ENCODE measurements at regions not wholly inside any gene's neighbourhood (a gene's known extent, or its start where the extent isn't known, plus 50 kb on each side); places are given as distances from the start of the nearest gene placed in this dataset.

- POLR2A ChIA-PET: no interaction called here
These were observed 711.4 kb downstream of the EFNA5 start for GRCh38 chr5:106959387-106959786.

GRCh38 chr5:106957336-106957735 lies 713.4 kb downstream of the EFNA5 start:
- DNase-seq: no peak
- ChIA-PET CTCF (no interaction called here), POLR2A (no interaction called here)
- no peak for ATAC-seq
- Mint-ChIP-seq H3K27ac (no peak overlapping the region), H3K4me1 (no peaks in the 10 kb centered on the region), H3K9me3 (ENCODE audit: low read depth) (peaks cover 2% of the 10 kb centered on the region), H3K4me3 (no peak overlapping the region), H3K36me3 (ENCODE audit: low read depth) (no peaks in the 10 kb centered on the region), H3K27me3 (no peaks in the 10 kb centered on the region)
- intact Hi-C loops (cut with DNase I, micrococcal nuclease): no loop called here

More at GRCh38 chr5:106959387-106959786, 711.4 kb downstream of the EFNA5 start:
- no peaks in the 10 kb centered on the region for H3K4me1 Mint-ChIP-seq
- DNase-seq (no peak), ATAC-seq (no peak)
- H3K36me3 Mint-ChIP-seq (ENCODE audit: low read depth): no peaks in the 10 kb centered on the region
- H3K9me3 Mint-ChIP-seq (ENCODE audit: low read depth): peaks cover 2% of the 10 kb centered on the region
- H3K27me3 Mint-ChIP-seq: no peaks in the 10 kb centered on the region
- H3K4me3 Mint-ChIP-seq: no peak overlapping the region
- intact Hi-C loops (cut with DNase I, micrococcal nuclease): no loop called here
- H3K27ac Mint-ChIP-seq: no peak overlapping the region
- CTCF ChIA-PET: interaction anchor here (0.6 kb wide), 1 partner anchor 559 kb away, joined by 4 read pairs; no protein-coding TSS in a partner anchor

- H3K27me3 Mint-ChIP-seq: no peaks in the 10 kb centered on the region
- no peak overlapping the region for H3K4me3 Mint-ChIP-seq
- ChIA-PET CTCF (no interaction called here), POLR2A (no interaction called here)
- DNase-seq (no peak), ATAC-seq (no peak)
- no peaks in the 10 kb centered on the region for H3K4me1 Mint-ChIP-seq
- no peaks in the 10 kb centered on the region for H3K36me3 Mint-ChIP-seq (ENCODE audit: low read depth)
- intact Hi-C loops (cut with DNase I, micrococcal nuclease): no loop called here
- H3K9me3 Mint-ChIP-seq (ENCODE audit: low read depth): no peaks in the 10 kb centered on the region
- no peak overlapping the region for H3K27ac Mint-ChIP-seq
These were observed 713.9 kb downstream of the EFNA5 start for GRCh38 chr5:106956886-106957285.

- ATAC-seq (no peak), DNase-seq (no peak)
- Mint-ChIP-seq H3K27me3 (no peaks in the 10 kb centered on the region), H3K9me3 (ENCODE audit: low read depth) (no peaks in the 10 kb centered on the region), H3K27ac (no peak overlapping the region), H3K4me3 (no peak overlapping the region), H3K36me3 (ENCODE audit: low read depth) (no peaks in the 10 kb centered on the region), H3K4me1 (no peaks in the 10 kb centered on the region)
- ChIA-PET POLR2A (no interaction called here), CTCF (no interaction called here)
- intact Hi-C loops (cut with DNase I, micrococcal nuclease): no loop called here
These were observed 714.5 kb downstream of the EFNA5 start for GRCh38 chr5:106956187-106956586.

GRCh38 chr5:106940986-106941385 lies 729.8 kb downstream of the EFNA5 start:
- H3K4me1 Mint-ChIP-seq: no peaks in the 10 kb centered on the region
- DNase-seq (no peak), ATAC-seq (no peak)
- peaks cover 2% of the 10 kb centered on the region for H3K9me3 Mint-ChIP-seq (ENCODE audit: low read depth)
- ChIA-PET POLR2A (no interaction called here), CTCF (no interaction called here)
- intact Hi-C loops (cut with DNase I, micrococcal nuclease): no loop called here
- no peaks in the 10 kb centered on the region for H3K27me3 Mint-ChIP-seq
- no peak overlapping the region for H3K4me3 Mint-ChIP-seq
- no peak overlapping the region for H3K27ac Mint-ChIP-seq
- H3K36me3 Mint-ChIP-seq (ENCODE audit: low read depth): no peaks in the 10 kb centered on the region

GRCh38 chr5:106940301-106940846 lies 730.4 kb downstream of the EFNA5 start:
- Mint-ChIP-seq H3K4me3 (no peak overlapping the region), H3K36me3 (ENCODE audit: low read depth) (no peaks in the 10 kb centered on the region), H3K9me3 (ENCODE audit: low read depth) (peaks cover 2% of the 10 kb centered on the region), H3K27me3 (no peaks in the 10 kb centered on the region), H3K4me1 (no peaks in the 10 kb centered on the region), H3K27ac (no peak overlapping the region)
- intact Hi-C loops (cut with DNase I, micrococcal nuclease): no loop called here
- CTCF ChIA-PET: no interaction called here
- POLR2A ChIA-PET: no interaction called here
- DNase-seq: no peak
- no peak for ATAC-seq

GRCh38 chr5:106923409-106923808 lies 747.3 kb downstream of the EFNA5 start:
- no peaks in the 10 kb centered on the region for H3K4me1 Mint-ChIP-seq
- no peak overlapping the region for H3K27ac Mint-ChIP-seq
- no peak overlapping the region for H3K4me3 Mint-ChIP-seq
- H3K36me3 Mint-ChIP-seq (ENCODE audit: low read depth): no peaks in the 10 kb centered on the region
- peaks cover 3% of the 10 kb centered on the region for H3K9me3 Mint-ChIP-seq (ENCODE audit: low read depth)
- DNase-seq (no peak), ATAC-seq (no peak)
- POLR2A ChIA-PET: no interaction called here
- H3K27me3 Mint-ChIP-seq: no peaks in the 10 kb centered on the region
- intact Hi-C loops (cut with DNase I, micrococcal nuclease): no loop called here
- CTCF ChIA-PET: no interaction called here

- Mint-ChIP-seq H3K27ac (no peak overlapping the region), H3K4me1 (no peaks in the 10 kb centered on the region), H3K27me3 (no peaks in the 10 kb centered on the region), H3K9me3 (ENCODE audit: low read depth) (peaks cover 2% of the 10 kb centered on the region), H3K4me3 (no peak overlapping the region), H3K36me3 (ENCODE audit: low read depth) (no peaks in the 10 kb centered on the region)
- intact Hi-C loops (cut with DNase I, micrococcal nuclease): no loop called here
- ChIA-PET POLR2A (no interaction called here), CTCF (no interaction called here)
- DNase-seq: no peak
- no peak for ATAC-seq
These were observed 749.2 kb downstream of the EFNA5 start for GRCh38 chr5:106921567-106921966.

- no peaks in the 10 kb centered on the region for H3K27me3 Mint-ChIP-seq
- no peaks in the 10 kb centered on the region for H3K4me1 Mint-ChIP-seq
- no peaks in the 10 kb centered on the region for H3K36me3 Mint-ChIP-seq (ENCODE audit: low read depth)
- CTCF ChIA-PET: no interaction called here
- no peaks in the 10 kb centered on the region for H3K9me3 Mint-ChIP-seq (ENCODE audit: low read depth)
- no peak overlapping the region for H3K4me3 Mint-ChIP-seq
- ATAC-seq (no peak), DNase-seq (no peak)
- intact Hi-C loops (cut with DNase I, micrococcal nuclease): no loop called here
- POLR2A ChIA-PET: no interaction called here
- H3K27ac Mint-ChIP-seq: no peak overlapping the region
These were observed 760.3 kb downstream of the EFNA5 start for GRCh38 chr5:106910486-106910885.

GRCh38 chr5:106909716-106910115 lies 761.0 kb downstream of the EFNA5 start:
- no peaks in the 10 kb centered on the region for H3K27me3 Mint-ChIP-seq
- ChIA-PET CTCF (no interaction called here), POLR2A (no interaction called here)
- no peaks in the 10 kb centered on the region for H3K36me3 Mint-ChIP-seq (ENCODE audit: low read depth)
- H3K27ac Mint-ChIP-seq: no peak overlapping the region
- no peak overlapping the region for H3K4me3 Mint-ChIP-seq
- DNase-seq (no peak), ATAC-seq (no peak)
- intact Hi-C loops (cut with DNase I, micrococcal nuclease): no loop called here
- H3K9me3 Mint-ChIP-seq (ENCODE audit: low read depth): no peaks in the 10 kb centered on the region
- no peaks in the 10 kb centered on the region for H3K4me1 Mint-ChIP-seq

GRCh38 chr5:106907979-106908378 lies 762.8 kb downstream of the EFNA5 start:
- intact Hi-C loops (cut with DNase I, micrococcal nuclease): no loop called here

GRCh38 chr5:106906199-106906598 lies 764.5 kb downstream of the EFNA5 start:
- no peak overlapping the region for H3K27ac Mint-ChIP-seq
- no peaks in the 10 kb centered on the region for H3K27me3 Mint-ChIP-seq
- no peaks in the 10 kb centered on the region for H3K9me3 Mint-ChIP-seq (ENCODE audit: low read depth)
- CTCF ChIA-PET: no interaction called here
- intact Hi-C loops (cut with DNase I, micrococcal nuclease): no loop called here
- ATAC-seq: no peak
- POLR2A ChIA-PET: no interaction called here
- no peaks in the 10 kb centered on the region for H3K4me1 Mint-ChIP-seq
- H3K4me3 Mint-ChIP-seq: no peak overlapping the region
- no peaks in the 10 kb centered on the region for H3K36me3 Mint-ChIP-seq (ENCODE audit: low read depth)
- DNase-seq: no peak

More at GRCh38 chr5:106907979-106908378, 762.8 kb downstream of the EFNA5 start:
- ChIA-PET POLR2A (no interaction called here), CTCF (no interaction called here)
- no peak overlapping the region for H3K4me3 Mint-ChIP-seq
- no peaks in the 10 kb centered on the region for H3K36me3 Mint-ChIP-seq (ENCODE audit: low read depth)
- no peak overlapping the region for H3K27ac Mint-ChIP-seq
- no peaks in the 10 kb centered on the region for H3K27me3 Mint-ChIP-seq
- no peaks in the 10 kb centered on the region for H3K4me1 Mint-ChIP-seq
- ATAC-seq: no peak
- no peaks in the 10 kb centered on the region for H3K9me3 Mint-ChIP-seq (ENCODE audit: low read depth)
- no peak for DNase-seq

GRCh38 chr5:106894964-106895363 lies 775.8 kb downstream of the EFNA5 start:
- intact Hi-C loops (cut with DNase I, micrococcal nuclease): no loop called here
- ATAC-seq: no peak
- H3K4me1 Mint-ChIP-seq: no peaks in the 10 kb centered on the region
- H3K4me3 Mint-ChIP-seq: no peak overlapping the region
- no peak for DNase-seq
- H3K36me3 Mint-ChIP-seq (ENCODE audit: low read depth): no peaks in the 10 kb centered on the region
- H3K27me3 Mint-ChIP-seq: no peaks in the 10 kb centered on the region
- peaks cover 7% of the 10 kb centered on the region for H3K9me3 Mint-ChIP-seq (ENCODE audit: low read depth)
- CTCF ChIA-PET: no interaction called here
- POLR2A ChIA-PET: no interaction called here
- H3K27ac Mint-ChIP-seq: no peak overlapping the region
